Ovary (tissue), 3 donors: ENCODE measurements at regions not wholly inside any gene's neighbourhood (a gene's known extent, or its start where the extent isn't known, plus 50 kb on each side); places are given as distances from the start of the nearest gene placed in this dataset.

Source experiments
- CTCF ChIP-seq, 3 donors: fragments of 450-650 bp in 2 of 3; fragments of 200-600 bp in 1 of 3; IDR thresholded peaks; one replicate each; pipeline versions ENCODE4 v1.5.1 to v1.8.0; 2016 to 2022; ENCODE audit warnings: antibody characterized with exemption in 3 of 3, mild to moderate bottlenecking in 1 of 3
- POLR2A ChIP-seq: fragments of 450-650 bp; IDR thresholded peaks from one replicate; pipeline ENCODE4 v1.6.1; 2017; ENCODE audit warnings: antibody characterized with exemption, mild to moderate bottlenecking, moderate library complexity
- donor health status: DM: no; HTN: no; CAD: no.

GRCh38 chr5:82597437-82597836 lies 319.3 kb upstream of the RPS23 start:
- TF ChIP-seq CTCF (IDR thresholded peaks at IDR 0.05), result no peak
- TF ChIP-seq POLR2A, result no peak
